Calu3 (cell line): ENCODE measurements at regions not wholly inside any gene's neighbourhood (a gene's known extent, or its start where the extent isn't known, plus 50 kb on each side); places are given as distances from the start of the nearest gene placed in this dataset.

ENCODE experiments used
- BruUV-seq: library from RNA; stranded (reverse); fragments of 400-500 nt; replicated peaks from 2 replicates; lab custom pipeline; 2021; lab: Mats Ljungman, UMichigan
- CTCF ChIA-PET: fragments of 300-600 bp; sonication (Branson Sonifier 250); formaldehyde crosslinking; loops from one replicate; lab custom pipeline; 2022; ENCODE audit warnings: antibody characterized with exemption; lab: Charles Lee
- DNase-seq: peaks from one replicate; pipeline ENCODE4 v3.0.0; 2022
- H3K27ac Mint-ChIP-seq: one replicate; pipeline ENCODE4 v1.8.0; 2022; ENCODE audit warnings: mixed read lengths; ENCODE audit not compliant: unreplicated experiment
- H3K27me3 Mint-ChIP-seq: one replicate; pipeline ENCODE4 v1.8.0; 2022; ENCODE audit warnings: mixed read lengths; ENCODE audit not compliant: unreplicated experiment
- H3K36me3 Mint-ChIP-seq: one replicate; pipeline ENCODE4 v1.8.0; 2022; ENCODE audit warnings: mild to moderate bottlenecking, moderate library complexity, mixed read lengths; ENCODE audit not compliant: insufficient read depth, unreplicated experiment
- H3K4me1 Mint-ChIP-seq: one replicate; pipeline ENCODE4 v1.8.0; 2022; ENCODE audit warnings: mild to moderate bottlenecking, low read depth, mixed read lengths; ENCODE audit not compliant: unreplicated experiment
- H3K4me3 Mint-ChIP-seq: one replicate; pipeline ENCODE4 v1.8.0; 2022; ENCODE audit warnings: mild to moderate bottlenecking, low read depth, moderate library complexity, mixed read lengths; ENCODE audit not compliant: unreplicated experiment
- H3K9me3 Mint-ChIP-seq: one replicate; pipeline ENCODE4 v1.8.0; 2022; ENCODE audit warnings: low read depth, mixed read lengths; ENCODE audit not compliant: unreplicated experiment
- intact Hi-C: fragments of 100-400 bp; cut with micrococcal nuclease; formaldehyde crosslinking; loops from one replicate; pipeline ENCODE4 v1.10.0; 2022; ENCODE audit not compliant: unreplicated experiment
- TF ChIP-seq, protein P1 (sequence below): fragments of 200-600 bp; IDR thresholded peaks from one replicate; pipeline ENCODE4 v1.8.0; 2022; ENCODE audit warnings: antibody characterized with exemption; ENCODE audit not compliant: unreplicated experiment

DNA sequence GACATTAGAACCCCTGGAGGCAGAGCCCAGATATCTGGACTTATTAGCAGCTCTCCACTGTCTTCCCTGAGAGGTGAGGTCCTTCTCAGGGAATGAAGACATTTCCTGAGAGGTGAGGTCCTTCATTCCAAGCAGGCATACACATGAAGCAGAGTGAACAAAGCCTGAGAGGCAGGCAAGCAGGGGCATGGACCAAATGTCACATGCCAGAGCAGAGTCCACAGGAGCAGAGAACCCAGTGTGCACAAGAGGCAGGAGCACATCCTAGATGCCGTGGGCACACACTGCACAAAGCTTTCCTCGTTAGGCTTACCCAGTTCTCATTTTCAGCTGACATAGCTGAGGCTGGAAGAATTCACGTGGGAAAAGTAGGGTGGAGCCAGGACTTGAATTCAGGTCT, 759.9 kb upstream of the HS6ST1 start:
- Mint-ChIP-seq H3K27ac (no peak overlapping the region), H3K9me3 (peaks cover 2% of the 10 kb centered on the region), H3K27me3 (no peaks in the 10 kb centered on the region), H3K36me3 (no peaks in the 10 kb centered on the region), H3K4me3 (no peak overlapping the region), H3K4me1 (no peaks in the 10 kb centered on the region)
- BruUV-seq = no TSS peak
- TF ChIP-seq, protein P1, sequence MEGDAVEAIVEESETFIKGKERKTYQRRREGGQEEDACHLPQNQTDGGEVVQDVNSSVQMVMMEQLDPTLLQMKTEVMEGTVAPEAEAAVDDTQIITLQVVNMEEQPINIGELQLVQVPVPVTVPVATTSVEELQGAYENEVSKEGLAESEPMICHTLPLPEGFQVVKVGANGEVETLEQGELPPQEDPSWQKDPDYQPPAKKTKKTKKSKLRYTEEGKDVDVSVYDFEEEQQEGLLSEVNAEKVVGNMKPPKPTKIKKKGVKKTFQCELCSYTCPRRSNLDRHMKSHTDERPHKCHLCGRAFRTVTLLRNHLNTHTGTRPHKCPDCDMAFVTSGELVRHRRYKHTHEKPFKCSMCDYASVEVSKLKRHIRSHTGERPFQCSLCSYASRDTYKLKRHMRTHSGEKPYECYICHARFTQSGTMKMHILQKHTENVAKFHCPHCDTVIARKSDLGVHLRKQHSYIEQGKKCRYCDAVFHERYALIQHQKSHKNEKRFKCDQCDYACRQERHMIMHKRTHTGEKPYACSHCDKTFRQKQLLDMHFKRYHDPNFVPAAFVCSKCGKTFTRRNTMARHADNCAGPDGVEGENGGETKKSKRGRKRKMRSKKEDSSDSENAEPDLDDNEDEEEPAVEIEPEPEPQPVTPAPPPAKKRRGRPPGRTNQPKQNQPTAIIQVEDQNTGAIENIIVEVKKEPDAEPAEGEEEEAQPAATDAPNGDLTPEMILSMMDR = no peak
- CTCF ChIA-PET = no interaction called here
- intact Hi-C loops = no loop called here
- DNase-seq = no peak

DNA sequence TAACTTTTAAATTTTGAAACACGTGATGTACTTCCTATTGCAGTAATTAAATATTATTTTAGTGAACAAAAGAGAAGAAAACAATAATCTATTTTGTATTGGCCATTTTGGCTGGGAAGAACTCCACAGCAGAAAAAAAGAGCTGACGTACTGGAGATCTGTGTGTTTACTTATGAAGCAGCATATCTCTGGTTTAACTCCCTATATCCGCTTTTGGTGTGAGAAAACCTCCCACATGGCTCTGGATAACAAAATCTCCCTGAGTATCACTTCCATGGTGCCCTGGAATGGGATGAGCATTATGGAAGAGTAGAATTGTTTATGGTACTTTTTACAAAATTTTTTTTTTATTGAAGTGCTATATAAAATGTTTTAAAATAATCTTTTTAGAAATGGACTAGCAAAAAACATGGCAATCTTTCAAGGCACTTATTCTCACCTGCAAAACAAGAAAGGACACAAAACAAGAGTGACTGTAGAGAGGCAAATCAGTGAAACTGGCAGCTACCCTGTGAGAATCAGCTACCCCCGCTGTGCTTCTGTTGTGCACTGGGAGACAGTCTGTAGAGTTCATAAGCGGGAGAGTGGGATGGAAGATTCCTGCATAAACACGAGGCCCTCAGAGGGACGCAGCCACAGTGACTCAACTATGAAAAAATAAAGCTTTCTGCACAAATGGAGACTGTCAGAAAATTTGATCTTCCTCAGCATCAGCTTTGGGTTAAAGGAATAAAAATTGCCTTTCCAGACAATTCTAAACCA, 762.2 kb upstream of the HS6ST1 start:
- H3K27me3 Mint-ChIP-seq = no peaks in the 10 kb centered on the region
- H3K9me3 Mint-ChIP-seq = peaks cover 2% of the 10 kb centered on the region
- no peak for DNase-seq
- H3K4me3 Mint-ChIP-seq = no peak overlapping the region
- no TSS peak for BruUV-seq
- CTCF ChIA-PET = no interaction called here
- TF ChIP-seq, protein P1 = no peak
- no peak overlapping the region for H3K27ac Mint-ChIP-seq
- intact Hi-C loops = no loop called here
- H3K36me3 Mint-ChIP-seq = no peaks in the 10 kb centered on the region
- no peaks in the 10 kb centered on the region for H3K4me1 Mint-ChIP-seq

DNA sequence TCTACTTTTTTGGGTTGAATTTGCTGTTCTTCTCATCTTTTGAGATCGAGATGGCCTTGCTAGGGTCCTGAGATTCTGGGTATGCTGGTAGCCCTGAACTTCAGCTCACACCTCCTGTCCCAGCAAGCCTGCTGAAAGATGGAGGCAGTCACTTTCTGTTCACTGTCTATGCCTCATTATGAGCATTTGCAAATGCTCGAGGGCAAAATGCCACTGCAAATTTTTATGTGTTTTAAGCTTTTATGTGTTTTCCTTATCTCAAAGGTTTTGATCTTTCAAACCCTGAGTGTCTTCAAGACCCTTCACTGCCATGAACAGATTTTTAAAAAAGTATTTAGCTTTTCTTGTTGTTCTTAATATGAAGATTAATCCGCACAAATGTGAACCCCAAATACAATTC, 766.7 kb upstream of the HS6ST1 start:
- Mint-ChIP-seq H3K36me3 (no peaks in the 10 kb centered on the region), H3K4me1 (no peaks in the 10 kb centered on the region), H3K4me3 (no peak overlapping the region), H3K9me3 (peaks cover 8% of the 10 kb centered on the region), H3K27me3 (no peaks in the 10 kb centered on the region), H3K27ac (no peak overlapping the region)
- BruUV-seq = no TSS peak
- DNase-seq = no peak
- CTCF ChIA-PET = no interaction called here
- intact Hi-C loops = no loop called here
- TF ChIP-seq, protein P1 = no peak

DNA sequence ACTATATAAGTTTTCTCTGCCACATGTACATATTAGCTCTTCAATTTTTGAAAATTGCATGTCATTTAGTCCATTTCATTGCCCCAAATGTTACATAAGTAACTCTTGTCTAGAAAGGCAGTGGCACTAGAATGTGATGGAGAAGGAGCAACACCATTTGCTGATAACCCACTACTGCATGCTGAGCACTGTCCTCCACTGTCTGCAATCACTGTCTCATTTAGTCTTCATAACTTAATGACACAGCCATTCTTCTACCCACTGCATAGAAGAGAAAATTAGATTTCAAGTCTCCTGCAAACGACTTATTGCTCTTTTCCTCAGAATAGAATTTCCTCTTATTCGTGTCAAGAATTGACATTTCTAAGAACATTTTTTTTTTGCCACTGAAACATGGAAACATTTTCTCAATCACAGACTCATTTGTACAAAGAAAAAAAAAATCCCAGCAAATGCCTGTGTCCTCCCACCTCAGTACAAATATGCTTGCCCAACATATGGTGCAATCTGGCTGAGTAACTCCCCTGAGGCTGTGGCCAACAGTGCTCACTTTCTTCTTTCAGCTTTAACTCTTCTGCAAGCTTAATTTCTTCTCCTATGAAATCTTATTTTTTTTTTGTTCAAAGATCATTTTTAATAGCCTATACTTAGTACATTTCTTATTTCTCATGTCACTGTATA, 768.6 kb upstream of the HS6ST1 start:
- no peaks in the 10 kb centered on the region for H3K27me3 Mint-ChIP-seq
- H3K4me1 Mint-ChIP-seq = no peaks in the 10 kb centered on the region
- no TSS peak for BruUV-seq
- CTCF ChIA-PET = no interaction called here
- no peak for DNase-seq
- peaks cover 8% of the 10 kb centered on the region for H3K9me3 Mint-ChIP-seq
- H3K4me3 Mint-ChIP-seq = no peak overlapping the region
- H3K27ac Mint-ChIP-seq = no peak overlapping the region
- H3K36me3 Mint-ChIP-seq = no peaks in the 10 kb centered on the region
- intact Hi-C loops = no loop called here
- TF ChIP-seq, protein P1 = no peak
